CD4-positive, alpha-beta T cell treated with Interleukin-21 for 1 hour (primary cell): ENCODE measurements at regions not wholly inside any gene's neighbourhood (a gene's known extent, or its start where the extent isn't known, plus 50 kb on each side); places are given as distances from the start of the nearest gene placed in this dataset.

Experiments used
- DNase-seq: peaks from one replicate; pipeline ENCODE4 v3.0.0-alpha.2; 2020

- no peak for DNase-seq
Measured at GRCh38 chr1:87685311-87686135, 356.8 kb downstream of the LMO4 start.

- no peak for DNase-seq
Measured at GRCh38 chr1:87686136-87686495, 357.4 kb downstream of the LMO4 start.

- no peak for DNase-seq
Measured at GRCh38 chr1:87686671-87687070, 358.0 kb downstream of the LMO4 start.

- DNase-seq, result no peak
Measured at GRCh38 chr1:87688136-87688535, 359.5 kb downstream of the LMO4 start.

- no peak for DNase-seq
Measured at GRCh38 chr1:87689487-87689886, 360.8 kb downstream of the LMO4 start.

GRCh38 chr1:87696483-87696882, 367.8 kb downstream of the LMO4 start:
- DNase-seq, result no peak

- DNase-seq, result no peak
Measured at GRCh38 chr1:87702455-87702854, 373.8 kb downstream of the LMO4 start.

GRCh38 chr1:87705233-87705632, 376.6 kb downstream of the LMO4 start:
- no peak for DNase-seq

- no peak for DNase-seq
Measured at GRCh38 chr1:87706203-87706602, 377.5 kb downstream of the LMO4 start.

GRCh38 chr1:87706779-87707228, 378.1 kb downstream of the LMO4 start:
- DNase-seq, result no peak

GRCh38 chr1:87707411-87707810, 378.7 kb downstream of the LMO4 start:
- DNase-seq, result no peak

GRCh38 chr1:87712261-87713010, 383.8 kb downstream of the LMO4 start:
- DNase-seq, result no peak

- DNase-seq, result no peak
Measured at GRCh38 chr1:87714278-87714677, 385.6 kb downstream of the LMO4 start.

- no peak for DNase-seq
Measured at GRCh38 chr1:87715052-87715451, 386.4 kb downstream of the LMO4 start.

GRCh38 chr1:87715471-87715870, 386.8 kb downstream of the LMO4 start:
- no peak for DNase-seq

- no peak for DNase-seq
Measured at GRCh38 chr1:87717157-87717670, 388.5 kb downstream of the LMO4 start.

- no peak for DNase-seq
Measured at GRCh38 chr1:87718241-87718950, 389.7 kb downstream of the LMO4 start.

GRCh38 chr1:87719658-87720057, 391.0 kb downstream of the LMO4 start:
- DNase-seq, result no peak

- DNase-seq, result no peak
Measured at GRCh38 chr1:87720561-87720960, 391.9 kb downstream of the LMO4 start.

GRCh38 chr1:87723193-87723592, 394.5 kb downstream of the LMO4 start:
- DNase-seq, result no peak

GRCh38 chr1:87728169-87728568, 399.5 kb downstream of the LMO4 start:
- DNase-seq, result no peak

- DNase-seq, result no peak
Measured at GRCh38 chr1:87730274-87731216, 401.9 kb downstream of the LMO4 start.
